HG03354 (cell line): ENCODE measurements at regions not wholly inside any gene's neighbourhood (a gene's known extent, or its start where the extent isn't known, plus 50 kb on each side); places are given as distances from the start of the nearest gene placed in this dataset.
"Not testable (repeated sequence)": the region's sequence is repeated elsewhere in the genome, so short reads cannot be mapped to it uniquely, and the experiment has no call there.

Source experiments
- ATAC-seq: cut with Tn5 transposase; IDR thresholded peaks from one replicate; pipeline ENCODE4 v1.9.1; 2021; ENCODE audit warnings: mild to moderate bottlenecking; ENCODE audit not compliant: unreplicated experiment, poor library complexity, severe bottlenecking

GRCh38 chr2:57443086-57443485 is 603.5 kb upstream of the VRK2 start:
- no peak for ATAC-seq

GRCh38 chr2:57443973-57444521 is 602.6 kb upstream of the VRK2 start:
- no peak for ATAC-seq

GRCh38 chr2:57444752-57445430 is 601.7 kb upstream of the VRK2 start:
- no peak for ATAC-seq

GRCh38 chr2:57448816-57449215 is 597.8 kb upstream of the VRK2 start:
- ATAC-seq = no peak

- peak; percentile 79 for ATAC-seq
Measured at GRCh38 chr2:57450170-57450569, 596.4 kb upstream of the VRK2 start.

- ATAC-seq = no peak
Measured at GRCh38 chr2:57452634-57453033, 594.0 kb upstream of the VRK2 start.

- no peak for ATAC-seq
Measured at GRCh38 chr2:57453945-57454344, 592.7 kb upstream of the VRK2 start.

- no peak for ATAC-seq
Measured at GRCh38 chr2:57460396-57461276, 586.0 kb upstream of the VRK2 start.

- no peak for ATAC-seq
Measured at GRCh38 chr2:57461624-57462023, 585.0 kb upstream of the VRK2 start.

GRCh38 chr2:57465067-57465466 is 581.5 kb upstream of the VRK2 start:
- no peak for ATAC-seq

- ATAC-seq = no peak
Measured at GRCh38 chr2:57465967-57466366, 580.6 kb upstream of the VRK2 start.

- no peak for ATAC-seq
Measured at GRCh38 chr2:57475391-57475790, 571.2 kb upstream of the VRK2 start.

GRCh38 chr2:57479981-57480380 is 566.6 kb upstream of the VRK2 start:
- ATAC-seq = no peak

- ATAC-seq = no peak
Measured at GRCh38 chr2:57488061-57488460, 558.5 kb upstream of the VRK2 start.

- ATAC-seq = no peak
Measured at GRCh38 chr2:57490741-57491140, 555.9 kb upstream of the VRK2 start.

GRCh38 chr2:57491213-57491612 is 555.4 kb upstream of the VRK2 start:
- ATAC-seq = no peak

GRCh38 chr2:57493966-57494365 is 552.6 kb upstream of the VRK2 start:
- not testable (repeated sequence) for ATAC-seq

GRCh38 chr2:57497489-57498096 is 549.0 kb upstream of the VRK2 start:
- ATAC-seq = peak; percentile 94

- no peak for ATAC-seq
Measured at GRCh38 chr2:57504787-57505186, 541.8 kb upstream of the VRK2 start.

- no peak for ATAC-seq
Measured at GRCh38 chr2:57509189-57509588, 537.4 kb upstream of the VRK2 start.
